Upper lobe of left lung (tissue), 4 donors: ENCODE measurements at regions not wholly inside any gene's neighbourhood (a gene's known extent, or its start where the extent isn't known, plus 50 kb on each side); places are given as distances from the start of the nearest gene placed in this dataset.

Experiments
- POLR2A ChIP-seq, 4 donors: fragments of 450-650 bp; IDR thresholded peaks; one replicate each; pipeline ENCODE4 v1.5.1; 2016 to 2017; ENCODE audit warnings: antibody characterized with exemption in 4 of 4, mild to moderate bottlenecking in 2 of 4
- TF ChIP-seq, protein P1 (sequence below), 6 experiments: fragments of 450-650 bp in 4 of 6; fragments of 200-600 bp in 2 of 6; sonication (generic) in 2 of 6; IDR thresholded peaks; one replicate each; pipeline ENCODE4 v1.5.1; 2016 to 2019; ENCODE audit warnings: antibody characterized with exemption in 6 of 6

DNA sequence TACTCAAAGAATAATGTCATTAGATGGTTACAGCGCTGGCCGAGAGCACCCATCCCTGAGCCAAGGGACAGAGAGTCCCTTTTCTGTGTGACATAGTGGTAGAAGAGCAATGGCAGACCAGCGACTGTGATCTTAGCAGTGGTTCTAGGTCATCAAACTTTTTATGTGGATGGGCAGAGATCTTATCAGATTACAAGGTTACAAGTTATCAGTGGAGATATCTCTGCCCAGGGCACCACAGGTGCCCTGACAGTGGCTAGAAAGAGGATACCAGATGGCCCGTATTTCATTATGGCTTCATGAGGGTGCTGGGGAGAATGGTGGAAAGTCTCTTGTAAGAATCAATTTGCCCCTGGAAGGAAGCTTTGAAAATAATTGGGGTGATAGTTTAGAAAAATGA is 62.7 kb downstream of the CYCS start:
- TF ChIP-seq POLR2A (IDR thresholded peaks at IDR 0.05), result no peak
- TF ChIP-seq, protein P1, sequence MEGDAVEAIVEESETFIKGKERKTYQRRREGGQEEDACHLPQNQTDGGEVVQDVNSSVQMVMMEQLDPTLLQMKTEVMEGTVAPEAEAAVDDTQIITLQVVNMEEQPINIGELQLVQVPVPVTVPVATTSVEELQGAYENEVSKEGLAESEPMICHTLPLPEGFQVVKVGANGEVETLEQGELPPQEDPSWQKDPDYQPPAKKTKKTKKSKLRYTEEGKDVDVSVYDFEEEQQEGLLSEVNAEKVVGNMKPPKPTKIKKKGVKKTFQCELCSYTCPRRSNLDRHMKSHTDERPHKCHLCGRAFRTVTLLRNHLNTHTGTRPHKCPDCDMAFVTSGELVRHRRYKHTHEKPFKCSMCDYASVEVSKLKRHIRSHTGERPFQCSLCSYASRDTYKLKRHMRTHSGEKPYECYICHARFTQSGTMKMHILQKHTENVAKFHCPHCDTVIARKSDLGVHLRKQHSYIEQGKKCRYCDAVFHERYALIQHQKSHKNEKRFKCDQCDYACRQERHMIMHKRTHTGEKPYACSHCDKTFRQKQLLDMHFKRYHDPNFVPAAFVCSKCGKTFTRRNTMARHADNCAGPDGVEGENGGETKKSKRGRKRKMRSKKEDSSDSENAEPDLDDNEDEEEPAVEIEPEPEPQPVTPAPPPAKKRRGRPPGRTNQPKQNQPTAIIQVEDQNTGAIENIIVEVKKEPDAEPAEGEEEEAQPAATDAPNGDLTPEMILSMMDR (IDR thresholded peaks at IDR 0.05), result no peak
